ENCODE measurements at regions not wholly inside any gene's neighbourhood (a gene's known extent, or its start where the extent isn't known, plus 50 kb on each side); places are given as distances from the start of the nearest gene placed in this dataset.

GRCh38 chr13:107907065-107907805, 308.1 kb downstream of the LIG4 start:
- Histone ChIP-seq H3K36me3 (ENCODE audit: control insufficient read depth in 2 of 2, insufficient read depth in 1 of 2, low read length in 2 of 2) (no peaks in the 10 kb centered on the region), H3K27ac (ENCODE audit: extremely low read depth, low read depth, low read length) (no peak overlapping the region), H3K4me3 (ENCODE audit: low read depth, low read length) (no peak overlapping the region), H3K9me3 (ENCODE audit: control insufficient read depth, insufficient read depth, low read depth, low read length) (no peaks in the 10 kb centered on the region), H3K4me1 (ENCODE audit: control insufficient read depth, insufficient read depth, low read length) (no peaks in the 10 kb centered on the region)
- ChIA-PET CTCF (no interaction called here), POLR2A (no interaction called here)
- TF ChIP-seq PRDM4 (tag by site-specific recombination; IDR thresholded peaks at IDR 0.05) (no peak), ZNF391 (tag by site-specific recombination; IDR thresholded peaks at IDR 0.05; ENCODE audit: borderline replicate concordance, low read depth) (no peak), PRDM6 (tag by site-specific recombination; IDR thresholded peaks at IDR 0.05) (no peak), ZNF274 (IDR thresholded peaks at IDR 0.05; ENCODE audit: low read length) (no peak), ZNF274 (tag by site-specific recombination; IDR thresholded peaks at IDR 0.05; ENCODE audit: borderline replicate concordance) (no peak), ZNF366 (tag by site-specific recombination; conservative IDR thresholded peaks at IDR 0.05) (no peak), ZNF658 (tag by site-specific recombination; IDR thresholded peaks at IDR 0.05) (no peak), PRDM2 (tag by site-specific recombination; IDR thresholded peaks at IDR 0.05; ENCODE audit: borderline replicate concordance) (no peak), ZNF48 (tag by site-specific recombination; IDR thresholded peaks at IDR 0.05) (no peak), ZNF571 (tag by site-specific recombination; IDR thresholded peaks at IDR 0.05) (no peak), PRDM1 (tag by site-specific recombination; IDR thresholded peaks at IDR 0.05) (no peak)

GRCh38 chr13:107906131-107906530, 309.2 kb downstream of the LIG4 start:
- Histone ChIP-seq H3K4me3 (ENCODE audit: low read depth, low read length) (no peak overlapping the region), H3K9me3 (ENCODE audit: control insufficient read depth, insufficient read depth, low read depth, low read length) (no peaks in the 10 kb centered on the region), H3K27ac (ENCODE audit: extremely low read depth, low read depth, low read length) (no peak overlapping the region), H3K36me3 (ENCODE audit: control insufficient read depth in 2 of 2, insufficient read depth in 1 of 2, low read length in 2 of 2) (no peaks in the 10 kb centered on the region), H3K4me1 (ENCODE audit: control insufficient read depth, insufficient read depth, low read length) (no peaks in the 10 kb centered on the region)
- TF ChIP-seq ZNF2 (tag by site-specific recombination; IDR thresholded peaks at IDR 0.05) (no peak), ZNF621 (tag by site-specific recombination; IDR thresholded peaks at IDR 0.05) (no peak), IKZF3 (tag by site-specific recombination; IDR thresholded peaks at IDR 0.05) (no peak), ZFP41 (tag by site-specific recombination; IDR thresholded peaks at IDR 0.05; ENCODE audit: borderline replicate concordance) (no peak), ZBTB10 (tag by site-specific recombination; IDR thresholded peaks at IDR 0.05) (no peak), ZBTB44 (tag by site-specific recombination; IDR thresholded peaks at IDR 0.05) (no peak), ZNF10 (tag by site-specific recombination; IDR thresholded peaks at IDR 0.05) (no peak), ZNF112 (tag by site-specific recombination; IDR thresholded peaks at IDR 0.05) (no peak), YY1 (tag by site-specific recombination; IDR thresholded peaks at IDR 0.05) (no peak)
- POLR2A ChIA-PET = no interaction called here
- CTCF ChIA-PET = no interaction called here
